Activated CD4-positive, alpha-beta memory T cell treated with anti-CD3 and anti-CD28 coated beads, Interleukin-2, amount 10 ng/mL, durations not matched to agents 7 days and 5 days (primary cell): ENCODE measurements at regions not wholly inside any gene's neighbourhood (a gene's known extent, or its start where the extent isn't known, plus 50 kb on each side); places are given as distances from the start of the nearest gene placed in this dataset.
"Not testable (repeated sequence)": the region's sequence is repeated elsewhere in the genome, so short reads cannot be mapped to it uniquely, and the experiment has no call there.

ENCODE experiments used
- CTCF ChIA-PET: fragments of 350-600 bp; sonication (Branson Sonifier 250); formaldehyde crosslinking; loops from one replicate; lab custom pipeline; 2021; ENCODE audit warnings: antibody characterized with exemption, inconsistent platforms; lab: Charles Lee
- POLR2A ChIA-PET: fragments of 350-600 bp; sonication (Branson Sonifier 250); formaldehyde crosslinking; loops from one replicate; lab custom pipeline; 2021; ENCODE audit warnings: antibody characterized with exemption; lab: Charles Lee
- DNase-seq: peaks from one replicate; pipeline ENCODE4 v3.0.0-alpha.2; 2020
- H3K27ac Mint-ChIP-seq: one replicate; pipeline ENCODE4 v1.8.0; 2021; ENCODE audit warnings: mild to moderate bottlenecking, mixed read lengths
- H3K27me3 Mint-ChIP-seq: one replicate; pipeline ENCODE4 v1.8.0; 2021; ENCODE audit warnings: mixed read lengths
- H3K36me3 Mint-ChIP-seq: one replicate; pipeline ENCODE4 v1.8.0; 2021; ENCODE audit warnings: low read depth, mixed read lengths
- H3K4me1 Mint-ChIP-seq: one replicate; pipeline ENCODE4 v1.8.0; 2021; ENCODE audit warnings: mixed read lengths
- H3K4me3 Mint-ChIP-seq: one replicate; pipeline ENCODE4 v1.8.0; 2021; ENCODE audit warnings: mild to moderate bottlenecking, mixed read lengths
- H3K9me3 Mint-ChIP-seq: one replicate; pipeline ENCODE4 v1.8.0; 2021; ENCODE audit warnings: mixed read lengths

DNA sequence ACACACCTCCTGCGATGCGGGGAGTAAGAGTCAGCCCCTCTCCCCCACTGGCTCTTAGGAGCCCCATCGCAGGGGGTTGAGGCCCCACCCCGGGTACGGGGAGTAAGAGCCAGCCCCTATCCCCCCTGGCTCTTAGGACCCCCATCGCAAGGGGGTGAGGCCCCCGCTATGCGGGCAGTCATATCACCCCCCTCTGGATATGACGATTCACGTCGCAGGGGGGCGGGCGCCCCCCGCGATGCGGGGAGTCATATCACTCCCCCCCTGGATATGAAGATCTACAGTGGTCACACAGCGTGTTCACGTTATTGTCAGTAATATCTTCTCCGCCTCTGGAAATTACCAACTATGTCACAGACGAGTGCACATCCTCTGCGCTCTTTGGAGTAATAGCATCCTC is 61.1 kb downstream of the DEFB131A start:
- H3K4me1 Mint-ChIP-seq, CTCF ChIA-PET, DNase-seq, H3K27ac Mint-ChIP-seq, POLR2A ChIA-PET, H3K4me3 Mint-ChIP-seq, H3K9me3 Mint-ChIP-seq, H3K27me3 Mint-ChIP-seq, H3K36me3 Mint-ChIP-seq: not testable (repeated sequence)

DNA sequence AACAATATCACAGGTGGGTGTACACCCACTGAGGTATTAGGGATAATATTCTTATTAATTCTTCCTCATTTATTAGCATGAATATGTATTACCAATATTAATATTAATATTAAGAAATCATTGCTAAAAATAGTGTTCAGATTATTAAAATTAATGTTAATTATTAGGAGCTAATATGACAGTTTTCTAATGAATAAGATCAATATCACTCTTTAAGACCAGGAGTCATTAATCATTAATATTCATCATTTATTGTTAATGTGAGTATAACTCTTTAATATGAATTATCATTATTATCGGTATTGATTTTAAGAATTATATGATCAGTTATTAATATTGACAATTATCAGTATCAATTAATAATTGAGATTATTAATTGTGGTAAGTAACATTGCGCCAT is 62.5 kb downstream of the DEFB131A start:
- POLR2A ChIA-PET, H3K36me3 Mint-ChIP-seq, H3K27me3 Mint-ChIP-seq, H3K9me3 Mint-ChIP-seq, H3K27ac Mint-ChIP-seq, DNase-seq, CTCF ChIA-PET, H3K4me3 Mint-ChIP-seq, H3K4me1 Mint-ChIP-seq: not testable (repeated sequence)

DNA sequence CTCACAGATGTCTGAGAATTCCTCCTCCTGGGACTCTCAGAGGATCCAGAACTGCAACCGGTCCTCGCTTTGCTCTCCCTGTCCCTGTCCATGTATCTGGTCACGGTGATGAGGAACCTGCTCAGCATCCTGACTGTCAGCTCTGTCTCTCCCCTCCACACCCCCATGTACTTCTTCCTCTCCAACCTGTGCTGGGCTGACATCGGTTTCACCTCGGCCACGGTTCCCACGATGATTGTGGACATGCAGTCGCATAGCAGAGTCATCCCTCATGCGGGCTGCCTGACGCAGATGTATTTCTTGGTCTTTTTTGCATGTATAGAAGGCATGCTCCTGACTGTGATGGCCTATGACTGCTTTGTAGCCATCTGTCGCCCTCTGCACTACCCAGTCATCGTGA is 68.7 kb downstream of the DEFB131A start:
- H3K27me3 Mint-ChIP-seq, H3K36me3 Mint-ChIP-seq, H3K4me1 Mint-ChIP-seq, POLR2A ChIA-PET, H3K27ac Mint-ChIP-seq, CTCF ChIA-PET, H3K9me3 Mint-ChIP-seq, DNase-seq, H3K4me3 Mint-ChIP-seq: not testable (repeated sequence)

DNA sequence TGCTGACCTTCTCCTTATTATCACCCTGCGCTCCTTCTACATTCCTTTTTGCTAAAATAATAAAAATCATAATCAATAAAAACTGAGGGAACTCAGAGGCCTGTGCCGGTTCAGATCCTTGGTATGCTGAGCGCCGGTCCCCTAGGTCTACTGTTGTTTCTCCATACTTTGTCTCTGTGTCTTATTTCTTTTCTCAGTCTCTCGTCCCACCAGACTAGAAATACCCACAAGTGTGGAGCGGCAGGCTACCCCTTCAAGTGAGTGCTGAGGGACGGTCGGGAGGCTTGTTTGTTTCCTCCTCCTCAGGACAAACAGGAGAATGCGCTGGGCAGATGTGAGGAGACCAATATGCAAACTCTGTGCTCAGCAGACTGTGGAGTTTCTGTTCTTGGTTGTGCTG is 75.4 kb downstream of the DEFB131A start:
- POLR2A ChIA-PET, H3K4me3 Mint-ChIP-seq, H3K9me3 Mint-ChIP-seq, H3K27ac Mint-ChIP-seq, H3K27me3 Mint-ChIP-seq, H3K36me3 Mint-ChIP-seq, DNase-seq, CTCF ChIA-PET, H3K4me1 Mint-ChIP-seq: not testable (repeated sequence)

DNA sequence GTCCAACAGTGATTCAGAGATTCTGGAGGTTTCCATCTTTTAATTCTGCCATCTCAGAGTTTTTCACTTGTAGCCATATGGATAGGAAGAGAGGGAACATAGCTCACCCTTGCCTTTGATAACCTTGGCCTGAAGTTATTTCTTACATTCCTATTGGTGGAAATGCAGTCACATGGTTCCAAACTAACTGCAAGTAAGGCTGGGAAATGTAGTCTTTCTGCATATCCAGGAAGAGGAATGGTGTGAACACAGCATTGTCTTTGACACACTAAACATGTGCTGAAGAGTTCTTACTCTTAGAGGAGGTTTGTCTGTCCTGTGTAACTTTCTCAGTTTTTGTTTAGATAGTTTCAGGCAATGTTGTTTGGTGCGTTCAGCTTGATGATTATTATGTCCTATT is 78.7 kb downstream of the DEFB131A start:
- H3K4me1 Mint-ChIP-seq, H3K27me3 Mint-ChIP-seq, POLR2A ChIA-PET, H3K4me3 Mint-ChIP-seq, H3K27ac Mint-ChIP-seq, DNase-seq, H3K36me3 Mint-ChIP-seq, H3K9me3 Mint-ChIP-seq: not testable (repeated sequence)
- CTCF ChIA-PET, result interaction anchor here (2.3 kb wide), 1 partner anchor 9 kb away, joined by 5 read pairs; no protein-coding TSS in a partner anchor

DNA sequence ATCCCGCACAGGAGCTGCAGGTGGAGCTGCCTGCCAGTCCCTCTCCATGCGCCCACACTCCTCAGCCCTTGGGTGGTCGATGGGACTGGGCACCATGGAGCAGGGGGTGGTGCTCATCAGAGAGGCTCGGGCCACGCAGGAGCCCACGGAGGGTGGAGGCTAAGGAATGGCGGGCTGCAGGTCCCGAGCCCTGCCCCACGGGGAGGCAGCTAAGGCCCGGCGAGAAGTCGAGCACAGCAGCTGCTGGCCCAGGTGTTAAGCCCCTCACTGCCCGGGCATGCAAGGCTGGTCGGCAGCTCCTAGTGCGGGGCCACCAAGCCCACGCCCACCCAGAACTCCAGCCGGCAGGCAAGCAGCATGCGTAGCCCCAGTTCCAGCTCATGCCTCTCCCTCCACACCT is 80.2 kb downstream of the DEFB131A start:
- H3K4me1 Mint-ChIP-seq, H3K27me3 Mint-ChIP-seq, H3K9me3 Mint-ChIP-seq, H3K27ac Mint-ChIP-seq, H3K4me3 Mint-ChIP-seq, H3K36me3 Mint-ChIP-seq, DNase-seq, POLR2A ChIA-PET, CTCF ChIA-PET: not testable (repeated sequence)

DNA sequence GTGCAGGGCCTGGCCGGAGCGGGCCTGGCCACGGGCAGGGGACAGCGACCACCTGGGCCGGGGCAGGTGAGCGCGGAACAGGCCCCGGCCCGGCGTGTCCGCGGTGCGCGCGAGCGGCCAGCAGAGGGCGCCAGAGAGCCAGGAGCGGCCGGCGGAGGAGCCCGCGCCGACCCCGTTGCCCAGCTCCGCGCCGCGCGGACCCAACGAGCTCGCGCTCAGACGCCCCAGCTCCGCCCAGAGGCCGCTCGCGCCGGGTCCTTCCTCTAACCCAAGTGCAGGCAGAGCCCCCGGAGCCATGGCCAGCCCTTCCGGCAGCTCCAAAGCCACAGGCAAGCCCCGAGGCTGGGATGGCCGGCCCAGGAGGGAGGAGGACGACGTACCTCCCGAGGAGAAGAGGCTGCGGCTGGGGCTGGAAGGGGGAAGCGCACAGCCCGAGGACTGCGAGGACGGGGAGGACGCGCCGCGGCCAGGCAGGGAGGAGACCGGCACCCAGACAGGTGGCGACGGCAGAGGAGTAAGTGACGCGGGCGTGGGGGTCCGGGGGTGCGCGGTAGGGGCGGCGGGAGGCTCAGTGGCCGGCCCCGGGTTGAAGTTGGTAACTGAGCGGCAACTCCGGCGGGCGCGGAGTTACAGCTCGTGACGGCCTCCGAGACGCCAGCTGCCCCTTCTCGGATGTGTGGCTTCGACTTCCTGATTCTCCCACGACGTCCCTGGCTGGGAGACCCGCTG is 88.1 kb downstream of the DEFB131A start:
- H3K27ac Mint-ChIP-seq, H3K4me1 Mint-ChIP-seq, POLR2A ChIA-PET, H3K36me3 Mint-ChIP-seq, H3K9me3 Mint-ChIP-seq: not testable (repeated sequence)
- H3K4me3 Mint-ChIP-seq, result peak overlapping the region; percentile 13
- H3K27me3 Mint-ChIP-seq, result peaks cover 32% of the 10 kb centered on the region
- CTCF ChIA-PET, result interaction anchor here (0.5 to 1.4 kb wide), 11 partner anchors 9 to 482 kb away, joined by 3 to 10 read pairs (median 4); no protein-coding TSS in a partner anchor
- peak; percentile 61 for DNase-seq

DNA sequence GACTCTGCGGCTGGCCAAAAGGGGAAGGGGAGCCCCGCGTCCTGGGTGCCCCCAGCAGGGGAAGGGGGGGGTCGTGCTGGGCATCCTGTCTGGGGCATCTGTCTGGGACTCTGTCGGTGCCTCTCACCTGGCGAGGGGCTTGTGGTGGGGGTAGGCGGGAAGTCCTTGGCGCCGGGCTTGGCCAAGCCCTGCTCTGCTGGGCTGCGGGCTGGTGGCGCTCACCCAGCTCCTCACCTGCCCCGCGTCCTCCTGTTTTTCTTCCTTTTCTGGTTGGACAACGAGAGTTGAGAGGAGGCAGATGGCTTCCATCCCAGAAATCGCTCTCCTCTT is 88.6 kb downstream of the DEFB131A start:
- H3K36me3 Mint-ChIP-seq, DNase-seq, POLR2A ChIA-PET, H3K27ac Mint-ChIP-seq, H3K4me1 Mint-ChIP-seq, H3K9me3 Mint-ChIP-seq: not testable (repeated sequence)
- Mint-ChIP-seq H3K4me3 (peak overlapping the region; percentile 43), H3K27me3 (peaks cover 32% of the 10 kb centered on the region)
- CTCF ChIA-PET, result interaction anchor here (1.0 to 1.4 kb wide), 4 partner anchors 10 to 159 kb away, joined by 4 to 10 read pairs (median 6); no protein-coding TSS in a partner anchor

DNA sequence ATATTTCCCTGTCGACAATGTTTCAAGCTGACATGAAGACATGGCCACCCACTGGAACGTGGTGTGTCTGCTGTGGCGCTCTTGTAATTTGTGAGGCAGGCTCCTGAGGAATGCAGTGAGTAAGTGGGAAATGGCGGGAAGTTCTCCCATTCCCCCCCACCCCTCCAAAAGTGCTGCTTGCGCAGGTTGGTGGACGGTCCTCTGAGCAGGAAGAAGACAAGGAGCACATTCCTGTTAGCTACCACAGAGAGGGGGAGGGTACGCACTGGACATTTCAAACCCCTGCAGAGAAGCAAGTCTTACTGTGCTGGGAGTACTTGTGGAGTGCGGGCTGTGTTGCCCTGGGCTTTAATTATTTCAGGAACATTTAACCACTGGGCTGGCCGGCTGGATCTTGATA is 92.9 kb downstream of the DEFB131A start:
- H3K27ac Mint-ChIP-seq, DNase-seq, POLR2A ChIA-PET, H3K4me1 Mint-ChIP-seq, CTCF ChIA-PET, H3K4me3 Mint-ChIP-seq, H3K9me3 Mint-ChIP-seq, H3K36me3 Mint-ChIP-seq: not testable (repeated sequence)
- peaks cover 14% of the 10 kb centered on the region for H3K27me3 Mint-ChIP-seq

DNA sequence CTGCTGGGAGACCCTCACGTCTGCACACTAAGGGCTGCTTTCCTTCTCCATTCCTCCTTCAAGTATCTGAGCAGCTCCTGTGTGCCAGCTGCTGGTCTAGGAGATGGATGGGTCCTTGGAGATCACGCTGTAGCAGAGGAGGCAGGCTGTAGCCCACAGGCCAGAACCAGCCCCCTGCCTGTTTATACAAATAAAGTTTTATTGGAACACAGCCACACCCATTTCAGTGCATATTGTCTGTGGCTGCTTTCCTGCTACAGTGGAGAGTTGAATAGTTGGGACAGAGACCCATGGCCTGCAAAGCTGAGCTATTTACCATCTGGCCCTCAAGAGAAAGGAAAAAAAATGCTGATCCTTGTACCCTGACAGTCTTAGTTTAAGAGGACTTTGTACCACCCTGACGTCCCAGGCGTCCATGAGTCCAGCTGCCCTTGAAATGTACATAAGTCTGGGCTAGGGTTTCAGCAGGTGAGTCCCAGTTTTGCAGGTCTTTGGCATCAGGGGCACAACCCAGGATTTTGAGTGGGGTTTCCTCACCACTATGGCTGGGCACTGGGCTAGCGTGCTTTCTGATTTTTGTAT is 95.8 kb downstream of the DEFB131A start:
- CTCF ChIA-PET, H3K9me3 Mint-ChIP-seq, POLR2A ChIA-PET, H3K27ac Mint-ChIP-seq, DNase-seq, H3K4me1 Mint-ChIP-seq, H3K36me3 Mint-ChIP-seq, H3K4me3 Mint-ChIP-seq, H3K27me3 Mint-ChIP-seq: not testable (repeated sequence)

DNA sequence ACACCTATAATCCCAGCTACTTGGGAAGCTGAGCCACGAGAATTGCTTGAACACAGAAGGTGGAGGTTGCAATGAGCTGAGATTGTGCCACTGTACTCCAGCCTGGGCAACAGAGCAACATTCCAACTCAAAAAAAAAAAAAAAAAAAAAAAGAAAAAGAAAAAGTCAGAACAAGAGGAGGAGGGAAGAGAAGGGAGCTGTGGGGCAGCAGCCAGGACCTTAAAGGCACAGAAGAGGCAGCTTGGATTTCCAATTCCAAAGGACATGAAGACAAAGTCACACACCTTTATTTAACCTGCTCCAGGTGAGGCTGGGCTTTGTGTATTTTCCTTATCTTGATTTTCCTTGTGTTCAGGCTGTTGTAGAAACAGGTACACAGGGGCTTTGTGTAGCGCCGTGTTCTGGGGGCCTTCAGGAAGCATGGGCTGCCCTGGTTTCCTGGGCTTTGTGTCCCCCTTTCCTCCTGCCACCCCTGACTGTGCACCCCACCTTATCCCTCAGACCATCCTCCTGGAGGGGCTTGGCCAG is 97.2 kb downstream of the DEFB131A start:
- H3K4me1 Mint-ChIP-seq, H3K4me3 Mint-ChIP-seq, CTCF ChIA-PET, DNase-seq, H3K36me3 Mint-ChIP-seq, H3K27me3 Mint-ChIP-seq, H3K9me3 Mint-ChIP-seq, POLR2A ChIA-PET, H3K27ac Mint-ChIP-seq: not testable (repeated sequence)

DNA sequence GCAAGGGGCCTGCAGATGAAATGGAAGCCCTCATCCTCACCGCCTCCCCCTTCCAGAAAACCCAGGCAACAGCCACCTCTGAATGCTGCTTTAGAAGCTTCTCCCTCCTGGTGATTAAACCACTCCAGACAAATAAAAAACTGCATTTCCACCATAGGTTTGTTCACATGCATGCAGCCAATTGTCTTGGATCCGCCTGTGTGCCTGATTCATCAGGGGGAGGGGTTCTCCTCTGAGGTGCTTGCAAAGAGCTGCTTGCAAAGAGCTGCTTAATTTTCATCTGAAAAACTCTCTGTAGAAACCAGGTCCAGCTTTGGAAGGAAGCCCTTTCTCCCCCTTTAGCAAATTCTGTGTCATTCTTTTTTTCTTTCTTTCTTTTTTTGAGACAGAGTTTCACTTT is 100.6 kb downstream of the DEFB131A start:
- H3K36me3 Mint-ChIP-seq, H3K27me3 Mint-ChIP-seq, POLR2A ChIA-PET, CTCF ChIA-PET, H3K9me3 Mint-ChIP-seq, H3K4me3 Mint-ChIP-seq, H3K4me1 Mint-ChIP-seq, H3K27ac Mint-ChIP-seq, DNase-seq: not testable (repeated sequence)

DNA sequence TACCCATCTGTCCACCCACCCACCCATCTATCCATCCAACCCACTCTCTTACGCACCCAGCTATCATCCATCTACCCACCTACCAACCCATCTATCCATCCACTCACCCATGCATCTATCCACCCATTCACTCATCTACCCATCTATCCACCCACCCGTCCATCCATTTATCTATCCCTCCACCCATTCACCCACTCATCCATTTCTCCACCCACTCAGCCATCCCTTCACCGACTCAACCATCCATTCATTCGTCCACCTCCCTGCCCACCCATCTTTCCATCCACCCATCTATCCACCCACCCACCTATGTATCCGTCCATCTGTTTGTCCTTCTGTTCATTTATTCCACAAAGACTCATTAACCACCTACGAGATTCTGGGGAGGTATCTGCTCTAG is 103.3 kb downstream of the DEFB131A start:
- H3K9me3 Mint-ChIP-seq, H3K27me3 Mint-ChIP-seq, H3K4me1 Mint-ChIP-seq, DNase-seq, H3K4me3 Mint-ChIP-seq, H3K27ac Mint-ChIP-seq, H3K36me3 Mint-ChIP-seq, CTCF ChIA-PET, POLR2A ChIA-PET: not testable (repeated sequence)

DNA sequence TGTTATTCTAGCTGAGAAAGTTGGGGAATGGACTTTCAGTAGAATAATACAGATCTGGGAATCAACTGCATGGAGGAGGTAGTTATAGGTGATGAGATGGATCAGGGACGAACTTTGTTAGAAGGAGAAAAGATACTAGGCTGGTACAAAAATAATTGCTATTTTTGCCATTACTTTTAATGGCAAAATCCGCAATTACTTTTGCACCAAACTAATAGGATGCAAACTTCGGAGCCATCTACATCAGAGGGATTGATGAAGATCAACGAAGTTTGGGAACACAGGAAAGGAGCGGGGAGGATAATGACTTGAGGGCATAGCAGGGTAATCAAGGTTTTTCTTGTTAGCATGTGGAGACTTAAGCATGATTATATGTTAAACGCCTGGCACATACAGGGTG is 111.9 kb downstream of the DEFB131A start:
- DNase-seq, H3K27ac Mint-ChIP-seq, H3K9me3 Mint-ChIP-seq, H3K27me3 Mint-ChIP-seq, H3K36me3 Mint-ChIP-seq, POLR2A ChIA-PET, H3K4me3 Mint-ChIP-seq, H3K4me1 Mint-ChIP-seq: not testable (repeated sequence)
- CTCF ChIA-PET, result interaction anchor here (0.6 kb wide), 1 partner anchor 27 kb away, joined by 3 read pairs; no protein-coding TSS in a partner anchor
